ENCODE measurements at regions not wholly inside any gene's neighbourhood (a gene's known extent, or its start where the extent isn't known, plus 50 kb on each side); places are given as distances from the start of the nearest gene placed in this dataset.

- TF ChIP-seq CTCF (conservative IDR thresholded peaks at IDR 0.05) (no peak), ZFX (IDR thresholded peaks at IDR 0.05) (no peak)
Measured at GRCh38 chr13:40345149-40345514, 321.3 kb downstream of the FOXO1 start.

Measured in C4-2B (cell line).